ENCODE measurements at regions not wholly inside any gene's neighbourhood (a gene's known extent, or its start where the extent isn't known, plus 50 kb on each side); places are given as distances from the start of the nearest gene placed in this dataset.
"Not testable (repeated sequence)": the region's sequence is repeated elsewhere in the genome, so short reads cannot be mapped to it uniquely, and the experiment has no call there.

DNA sequence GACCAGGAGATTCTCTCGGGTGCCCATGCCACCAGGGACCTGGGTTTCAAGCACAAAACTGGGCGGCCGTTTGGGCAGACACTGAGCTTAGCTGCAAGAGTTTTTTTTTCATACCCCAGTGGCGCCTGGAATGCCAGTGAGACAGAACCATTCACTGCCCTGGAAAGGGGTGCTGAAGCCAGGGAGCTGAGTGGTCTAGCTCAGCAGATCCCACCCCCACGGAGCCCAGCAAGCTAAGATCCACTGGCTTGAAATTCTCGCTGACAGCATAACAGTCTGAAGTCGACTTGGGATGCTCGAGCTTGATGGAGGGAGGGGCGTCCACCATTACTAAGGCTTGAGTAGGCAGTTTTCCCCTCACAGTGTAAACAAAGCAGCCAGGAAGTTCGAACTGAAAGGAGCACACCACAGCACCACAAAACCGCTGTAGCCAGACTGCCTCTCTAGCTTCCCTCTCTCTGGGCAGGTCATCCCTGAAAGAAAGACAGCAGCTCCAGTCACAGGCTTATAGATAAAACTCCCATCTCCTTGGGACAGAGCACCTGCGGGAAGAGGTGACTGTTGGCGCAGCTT lies 157.7 kb downstream of the GIPC2 start:
- in situ Hi-C loops (cut with HindIII; ENCODE audit: low sequenced_read_pairs); DNase-seq (ENCODE audit: low spot score): not testable (repeated sequence)

DNA sequence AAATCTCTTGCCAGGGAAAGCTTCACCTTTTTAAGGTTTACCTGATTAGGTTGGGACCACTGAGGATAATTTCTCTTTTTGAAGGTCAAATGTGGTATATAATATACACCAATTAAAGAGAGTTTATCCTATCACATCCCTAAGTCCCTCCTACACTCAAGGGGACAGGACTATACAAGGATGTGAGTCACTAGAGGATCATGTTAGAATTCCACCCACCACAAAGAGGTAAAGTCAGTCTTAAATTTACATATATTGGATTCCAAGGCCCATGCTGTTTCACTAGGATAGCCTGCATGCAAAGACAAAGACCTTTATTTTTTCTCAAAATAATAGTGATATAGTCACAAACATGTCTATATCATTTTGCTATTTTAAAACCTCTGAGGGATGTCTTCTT lies 164.4 kb downstream of the GIPC2 start:
- no peak for DNase-seq (ENCODE audit: low spot score)
- in situ Hi-C loops (cut with HindIII; ENCODE audit: low sequenced_read_pairs) = no loop called here

DNA sequence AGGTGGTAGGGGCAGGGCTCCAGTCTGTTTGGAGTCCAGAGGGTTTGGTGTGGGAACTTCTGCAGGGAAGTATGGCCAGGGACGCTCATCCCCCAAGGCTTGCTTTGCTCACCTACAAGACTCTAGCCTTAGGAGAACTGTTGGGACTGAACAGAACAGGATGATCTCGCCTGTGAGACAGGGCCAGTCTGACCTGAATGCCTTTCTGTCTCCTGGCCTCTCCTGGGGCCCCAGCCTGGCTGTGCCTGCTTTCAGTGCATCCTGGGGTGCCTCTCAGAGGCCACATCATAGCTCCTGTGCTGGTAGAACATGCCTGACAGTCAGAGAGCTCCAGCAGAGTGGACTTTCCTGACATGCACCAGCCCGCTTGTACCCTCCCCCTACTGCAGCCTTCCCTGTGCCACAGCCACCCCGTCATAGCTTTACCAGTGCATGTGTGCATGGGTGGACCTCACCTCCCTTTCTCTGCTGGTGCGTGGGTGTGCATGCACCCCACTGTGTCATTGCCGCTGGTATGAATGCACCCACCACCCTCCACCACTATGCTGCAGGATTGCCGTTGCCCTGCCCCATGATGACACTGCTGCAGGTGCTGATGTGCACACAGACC lies 165.8 kb downstream of the GIPC2 start:
- in situ Hi-C loops (cut with HindIII; ENCODE audit: low sequenced_read_pairs) = no loop called here
- DNase-seq (ENCODE audit: low spot score) = no peak

DNA sequence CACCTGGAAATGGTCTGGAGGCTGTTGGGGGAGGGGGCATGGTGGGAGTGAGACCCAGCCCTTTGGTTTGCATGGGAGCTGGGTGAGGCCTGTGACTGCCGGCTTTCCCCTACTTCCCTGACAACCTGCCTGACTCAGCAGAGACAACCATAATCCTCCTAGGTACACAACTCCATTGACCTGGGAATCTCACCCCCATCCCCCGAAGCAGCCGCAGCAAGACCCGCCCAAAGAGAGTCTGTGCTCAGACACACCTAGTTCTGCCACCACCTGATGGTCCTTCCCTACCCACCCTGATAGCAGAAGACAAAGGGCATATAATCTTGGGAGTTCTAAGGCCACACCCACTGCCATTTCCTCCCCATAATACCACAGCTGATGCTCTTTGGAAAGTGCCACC lies 168.6 kb downstream of the GIPC2 start:
- no peak for DNase-seq (ENCODE audit: low spot score)
- in situ Hi-C loops (cut with HindIII; ENCODE audit: low sequenced_read_pairs) = no loop called here

DNA sequence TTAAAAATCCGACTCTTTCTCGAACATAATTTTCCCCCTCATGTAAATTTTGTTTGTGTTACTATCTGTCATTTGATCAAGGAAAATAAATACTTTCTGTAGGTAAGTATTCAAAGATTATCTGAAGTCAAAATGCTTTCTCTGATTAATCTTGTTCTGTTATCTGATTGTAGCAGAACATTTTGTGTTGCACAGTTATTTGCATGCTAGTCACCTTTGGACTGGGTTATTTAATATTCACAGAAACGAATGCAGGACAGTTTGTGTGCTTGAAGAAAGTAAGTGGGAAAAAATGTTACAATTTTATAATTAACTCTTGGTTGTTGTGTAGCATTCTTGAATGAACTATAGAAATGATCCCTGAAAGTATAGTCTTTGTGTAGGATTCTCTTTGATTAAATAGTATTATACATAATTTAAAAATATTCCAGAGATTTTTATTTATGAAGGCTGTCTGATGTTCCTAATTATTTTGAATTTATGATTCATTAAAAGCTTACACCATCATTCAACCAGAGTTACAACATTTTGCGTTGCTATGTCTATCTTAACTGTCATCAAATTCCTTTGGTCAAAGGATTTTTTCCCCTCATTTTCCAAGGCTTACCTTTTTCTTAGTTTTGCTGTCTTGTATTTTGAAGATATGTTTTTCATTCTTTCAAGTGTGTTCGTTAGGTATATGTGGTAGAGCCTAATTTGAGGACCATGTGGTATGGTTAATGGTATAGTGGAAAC lies 176.6 kb downstream of the GIPC2 start:
- in situ Hi-C loops (cut with HindIII; ENCODE audit: low sequenced_read_pairs) = no loop called here
- no peak for DNase-seq (ENCODE audit: low spot score)

DNA sequence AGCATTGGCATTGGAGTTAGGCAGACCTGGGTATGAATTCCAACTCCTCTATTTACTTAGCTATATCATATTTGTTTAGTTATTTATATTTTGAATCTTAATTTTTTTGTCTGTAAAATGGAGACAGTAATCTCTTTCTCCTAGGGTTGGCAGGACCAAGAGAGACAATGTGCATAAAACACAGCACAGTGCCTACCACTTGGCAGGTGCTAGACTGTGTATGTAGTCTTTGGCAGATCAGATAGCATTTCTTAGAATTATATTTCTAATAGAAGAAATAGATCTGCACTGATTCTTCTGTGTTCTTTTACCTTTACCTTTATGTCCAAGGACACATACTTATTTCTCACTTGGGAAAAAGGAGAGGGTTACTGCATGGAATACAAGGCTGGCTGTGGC lies 177.2 kb downstream of the GIPC2 start:
- in situ Hi-C loops (cut with HindIII; ENCODE audit: low sequenced_read_pairs) = no loop called here

DNA sequence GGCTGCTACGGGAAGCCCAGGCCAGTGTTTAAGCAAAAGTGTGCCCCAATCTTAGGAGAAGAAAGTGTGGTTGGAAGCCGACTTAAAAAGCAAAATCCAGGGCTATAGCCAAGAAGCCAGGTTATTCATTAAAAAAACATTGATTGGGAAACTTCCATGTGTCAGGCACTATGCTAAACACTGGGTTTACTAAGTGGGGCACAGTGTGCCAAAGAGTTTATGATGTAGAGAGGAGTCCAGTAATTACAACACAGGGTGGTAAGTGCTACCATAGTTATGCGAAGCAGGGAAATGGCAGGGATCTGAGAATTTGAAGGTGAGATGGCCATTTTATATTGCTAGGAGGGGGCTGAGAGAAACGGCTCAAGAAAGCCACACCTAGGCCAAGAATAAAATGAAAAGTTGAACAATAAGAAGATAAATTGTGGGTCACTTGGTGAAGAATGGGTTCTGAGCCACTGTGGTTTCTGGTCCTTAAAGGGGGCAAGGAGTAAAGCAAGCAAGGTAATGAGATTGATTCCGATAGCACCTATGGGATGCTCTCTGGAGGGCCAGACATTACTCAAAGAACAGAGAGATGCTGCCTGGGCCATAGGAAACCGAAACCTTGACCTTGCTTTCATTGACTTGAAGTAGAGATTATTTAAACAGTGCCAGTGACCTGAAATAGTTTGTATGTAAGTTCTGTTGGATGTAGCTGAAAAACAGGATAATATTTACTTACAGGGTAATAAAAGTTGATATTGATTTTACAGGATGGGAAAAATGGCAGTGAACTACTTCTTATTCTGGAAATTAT lies 177.8 kb downstream of the GIPC2 start:
- in situ Hi-C loops (cut with HindIII; ENCODE audit: low sequenced_read_pairs) = no loop called here
- DNase-seq (ENCODE audit: low spot score) = no peak

More for the DNA sequence above, 177.2 kb downstream of the GIPC2 start:
- DNase-seq (ENCODE audit: low spot score) = no peak

DNA sequence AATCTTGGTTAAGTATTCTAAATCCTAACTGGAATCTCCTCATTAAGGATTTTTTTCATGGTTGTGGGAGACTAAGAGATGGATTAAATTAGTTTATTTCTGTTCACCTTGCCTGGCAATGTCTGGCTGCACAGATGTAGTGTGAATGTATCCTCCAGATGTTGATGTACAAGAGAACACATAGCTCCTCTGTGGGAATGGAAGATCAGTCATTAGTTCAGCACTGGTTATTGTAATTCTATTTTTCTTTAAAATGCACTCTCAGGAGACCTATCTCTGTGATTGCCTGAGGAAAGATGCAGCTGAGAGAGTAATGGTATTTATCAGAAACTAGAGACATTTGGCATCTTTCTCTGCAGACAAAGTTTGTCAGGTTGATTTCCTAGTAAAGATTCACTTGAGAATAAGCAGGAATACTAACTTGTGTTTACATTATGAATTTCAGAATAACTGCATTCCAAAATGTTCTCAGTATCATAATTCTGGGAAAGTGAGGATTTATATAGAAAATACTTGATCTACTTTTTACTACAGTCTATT lies 178.6 kb downstream of the GIPC2 start:
- no peak for DNase-seq (ENCODE audit: low spot score)
- in situ Hi-C loops (cut with HindIII; ENCODE audit: low sequenced_read_pairs) = no loop called here

GRCh38 chr1:78224861-78225552 lies 179.2 kb downstream of the GIPC2 start:
- DNase-seq (ENCODE audit: low spot score) = no peak

GRCh38 chr1:78226784-78227183 lies 181.0 kb downstream of the GIPC2 start:
- in situ Hi-C loops (cut with HindIII; ENCODE audit: low sequenced_read_pairs) = no loop called here
- no peak for DNase-seq (ENCODE audit: low spot score)

More at GRCh38 chr1:78224861-78225552, 179.2 kb downstream of the GIPC2 start:
- in situ Hi-C loops (cut with HindIII; ENCODE audit: low sequenced_read_pairs) = no loop called here

- no peak for DNase-seq (ENCODE audit: low spot score)
- in situ Hi-C loops (cut with HindIII; ENCODE audit: low sequenced_read_pairs) = no loop called here
Observed at GRCh38 chr1:78227705-78228635, 182.2 kb downstream of the GIPC2 start.

- in situ Hi-C loops (cut with HindIII; ENCODE audit: low sequenced_read_pairs) = no loop called here
- DNase-seq (ENCODE audit: low spot score) = no peak
Observed at GRCh38 chr1:78229344-78229743, 183.6 kb downstream of the GIPC2 start.

GRCh38 chr1:78231477-78231876 lies 185.7 kb downstream of the GIPC2 start:
- DNase-seq (ENCODE audit: low spot score) = no peak
- in situ Hi-C loops (cut with HindIII; ENCODE audit: low sequenced_read_pairs) = no loop called here

DNA sequence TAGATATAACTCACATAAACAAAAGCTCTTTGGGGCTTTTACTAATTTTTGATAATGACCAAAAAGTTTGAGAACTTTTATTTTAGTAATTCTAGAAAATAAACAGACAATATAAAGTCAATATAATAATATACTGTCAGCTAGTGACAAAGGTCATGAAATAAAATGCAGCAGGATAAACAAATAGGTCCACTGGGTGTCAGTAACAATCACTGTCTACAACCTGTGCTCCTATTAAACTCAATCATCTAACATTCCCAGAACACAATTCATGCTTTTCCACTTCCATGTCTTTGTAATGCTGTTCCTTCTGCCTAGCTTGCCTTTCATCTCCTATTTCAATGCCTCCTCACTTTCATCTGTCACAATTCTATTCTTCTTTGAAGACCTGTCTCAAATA lies 186.1 kb downstream of the GIPC2 start:
- no peak for DNase-seq (ENCODE audit: low spot score)
- in situ Hi-C loops (cut with HindIII; ENCODE audit: low sequenced_read_pairs) = no loop called here

GRCh38 chr1:78232630-78233029 lies 186.9 kb downstream of the GIPC2 start:
- in situ Hi-C loops (cut with HindIII; ENCODE audit: low sequenced_read_pairs) = no loop called here
- no peak for DNase-seq (ENCODE audit: low spot score)

DNA sequence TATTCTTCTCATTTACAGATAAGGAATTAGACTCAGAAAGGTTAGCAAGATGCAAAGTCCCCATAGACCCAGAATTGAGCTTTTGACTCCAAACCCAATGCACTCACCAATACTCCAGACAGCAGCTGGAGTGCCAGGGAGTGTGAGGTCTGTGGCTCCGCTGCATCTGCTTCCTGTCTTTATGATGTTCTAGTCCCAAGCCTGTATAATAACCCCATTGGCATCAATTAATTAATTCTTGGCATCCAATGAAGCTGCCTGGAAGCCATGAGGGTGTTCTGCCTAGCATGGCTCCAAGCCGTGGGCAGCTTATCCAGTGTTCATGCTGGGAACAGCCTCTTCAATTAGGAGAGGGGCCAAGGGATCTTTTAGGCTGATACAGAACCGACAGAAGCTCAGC lies 188.7 kb downstream of the GIPC2 start:
- DNase-seq (ENCODE audit: low spot score) = no peak
- in situ Hi-C loops (cut with HindIII; ENCODE audit: low sequenced_read_pairs) = no loop called here

- no peak for DNase-seq (ENCODE audit: low spot score)
- in situ Hi-C loops (cut with HindIII; ENCODE audit: low sequenced_read_pairs) = no loop called here
Observed at GRCh38 chr1:78236716-78237115, 190.9 kb downstream of the GIPC2 start.

DNA sequence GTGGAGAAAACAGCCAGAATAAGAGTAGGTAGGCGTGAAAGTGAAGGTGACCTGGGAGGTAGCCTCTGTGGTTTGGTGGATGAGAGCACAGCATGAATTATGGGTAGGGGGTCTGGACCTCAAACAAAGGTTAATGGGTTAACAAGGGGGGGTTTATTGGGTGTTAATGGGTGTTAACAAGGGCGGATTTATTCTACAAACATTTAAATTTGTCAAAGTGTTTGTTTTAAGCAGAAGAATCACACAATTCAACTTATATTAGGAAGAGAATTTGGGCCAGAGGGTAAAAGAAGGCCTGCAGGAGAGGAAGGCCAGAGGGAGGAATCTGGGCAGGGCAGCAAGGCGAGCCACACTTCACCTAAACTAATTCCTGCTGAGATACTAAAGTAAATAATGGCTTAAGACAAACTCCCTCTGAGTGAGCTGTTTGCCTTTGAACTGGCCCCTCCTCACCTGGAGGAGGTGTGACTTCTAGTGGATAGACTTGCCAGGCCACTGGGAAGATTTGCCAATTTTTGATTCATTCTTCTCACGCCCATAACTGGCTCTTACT lies 191.7 kb downstream of the GIPC2 start:
- in situ Hi-C loops (cut with HindIII; ENCODE audit: low sequenced_read_pairs) = no loop called here
- no peak for DNase-seq (ENCODE audit: low spot score)
